GM10266 (cell line): ENCODE measurements at regions not wholly inside any gene's neighbourhood (a gene's known extent, or its start where the extent isn't known, plus 50 kb on each side); places are given as distances from the start of the nearest gene placed in this dataset.

ENCODE experiments used
- DNase-seq: peaks from one replicate; pipeline ENCODE4 v3.0.0; 2012; ENCODE audit errors: extremely low spot score
- CTCF ChIP-seq: IDR thresholded peaks from 2 replicates; pipeline ENCODE4 v1.5.1; 2012; ENCODE audit warnings: mild to moderate bottlenecking, low read depth; ENCODE audit not compliant: control insufficient read depth, insufficient read depth; ENCODE audit errors: missing control alignments

GRCh38 chr16:11475896-11476630, 110.7 kb downstream of the LITAF start:
- TF ChIP-seq CTCF, result no peak
- DNase-seq, result no peak

GRCh38 chr16:11476676-11477075, 110.0 kb downstream of the LITAF start:
- TF ChIP-seq CTCF, result no peak

GRCh38 chr16:11478431-11479119, 108.1 kb downstream of the LITAF start:
- TF ChIP-seq CTCF, result no peak
- no peak for DNase-seq

More at GRCh38 chr16:11476676-11477075, 110.0 kb downstream of the LITAF start:
- DNase-seq, result no peak

GRCh38 chr16:11479916-11480315, 106.8 kb downstream of the LITAF start:
- DNase-seq, result no peak
- TF ChIP-seq CTCF, result no peak

GRCh38 chr16:11480634-11481033, 106.1 kb downstream of the LITAF start:
- no peak for TF ChIP-seq CTCF
- no peak for DNase-seq

- no peak for TF ChIP-seq CTCF
- no peak for DNase-seq
Observed at GRCh38 chr16:11481987-11482386, 104.7 kb downstream of the LITAF start.

- no peak for DNase-seq
- TF ChIP-seq CTCF, result no peak
Observed at GRCh38 chr16:11482946-11483748, 103.6 kb downstream of the LITAF start.
